ENCODE measurements at regions not wholly inside any gene's neighbourhood (a gene's known extent, or its start where the extent isn't known, plus 50 kb on each side); places are given as distances from the start of the nearest gene placed in this dataset.
A peak's percentile ranks its signal among the peaks of the same experiment; 100 is the strongest.

DNA sequence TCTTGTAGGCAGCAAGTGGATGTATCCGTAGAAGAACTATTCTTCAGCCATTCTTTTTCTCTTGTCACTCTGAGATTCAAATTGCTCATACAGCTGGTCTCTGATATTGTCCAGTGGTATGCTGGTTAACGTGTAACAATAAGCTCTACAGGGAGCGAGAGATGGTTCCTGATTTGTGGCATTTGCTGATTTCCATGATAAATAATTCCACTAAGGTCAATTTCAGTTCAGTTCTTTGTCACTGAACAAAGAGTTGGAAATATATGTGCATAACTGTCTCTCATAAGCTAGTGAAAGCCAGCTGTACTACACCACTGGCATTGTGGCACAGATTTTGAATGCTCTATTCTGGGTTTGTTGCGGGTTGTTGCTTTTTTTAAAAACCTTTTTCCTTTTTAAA is 131.7 kb downstream of the MTHFS start:
- POLR2A ChIA-PET, result no interaction called here
- no peak for TF ChIP-seq CTCF (IDR thresholded peaks at IDR 0.05; ENCODE audit: control extremely low read depth, extremely low read depth, low read depth, missing control alignments)
- CTCF ChIA-PET, result no interaction called here
- DNase-seq (ENCODE audit: extremely low spot score), result no peak

DNA sequence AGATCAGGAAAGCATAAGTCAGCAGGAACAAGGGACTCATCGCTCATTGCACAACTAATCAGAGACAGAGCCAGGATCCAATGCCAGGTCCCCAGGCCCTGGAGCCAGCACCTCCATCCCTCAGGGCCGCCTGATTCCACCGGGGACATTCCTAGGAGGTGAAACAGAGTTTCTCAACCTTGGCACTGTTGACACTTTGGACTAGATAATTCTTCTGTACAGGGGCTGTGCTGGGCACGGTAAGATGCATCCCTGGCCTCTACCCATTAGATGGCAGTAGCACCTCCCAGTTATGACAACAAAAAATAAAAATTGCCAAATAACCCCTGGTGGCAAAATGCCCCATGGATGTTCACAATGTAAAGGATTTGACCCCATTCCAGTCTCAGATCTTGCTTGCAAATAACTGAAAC is 127.7 kb downstream of the MTHFS start:
- TF ChIP-seq CTCF (IDR thresholded peaks at IDR 0.05; ENCODE audit: control extremely low read depth, extremely low read depth, low read depth, missing control alignments), result peak; percentile 36
- DNase-seq (ENCODE audit: extremely low spot score), result no peak
- ChIA-PET CTCF (interaction anchor here (1.0 kb wide), 1 partner anchor 84 kb away, joined by 3 read pairs; no protein-coding TSS in a partner anchor), POLR2A (no interaction called here)

- POLR2A ChIA-PET, result no interaction called here
- CTCF ChIA-PET, result interaction anchor here (1.0 kb wide), 1 partner anchor 83 kb away, joined by 3 read pairs; no protein-coding TSS in a partner anchor
- no peak for TF ChIP-seq CTCF (IDR thresholded peaks at IDR 0.05; ENCODE audit: control extremely low read depth, extremely low read depth, low read depth, missing control alignments)
- DNase-seq (ENCODE audit: extremely low spot score), result no peak
Observed at GRCh38 chr15:79769933-79770759, 126.7 kb downstream of the MTHFS start.

GRCh38 chr15:79773128-79773527 is 123.7 kb downstream of the MTHFS start:
- DNase-seq (ENCODE audit: extremely low spot score), result no peak
- ChIA-PET CTCF (no interaction called here), POLR2A (no interaction called here)
- no peak for TF ChIP-seq CTCF (IDR thresholded peaks at IDR 0.05; ENCODE audit: control extremely low read depth, extremely low read depth, low read depth, missing control alignments)

- no peak for DNase-seq (ENCODE audit: extremely low spot score)
- POLR2A ChIA-PET, result interaction anchor here (0.6 kb wide), 1 partner anchor 19 kb away, joined by 3 read pairs; no protein-coding TSS in a partner anchor
- CTCF ChIA-PET, result interaction anchor here (1.5 kb wide), 1 partner anchor 9 kb away, joined by 5 read pairs; no protein-coding TSS in a partner anchor
- TF ChIP-seq CTCF (IDR thresholded peaks at IDR 0.05; ENCODE audit: control extremely low read depth, extremely low read depth, low read depth, missing control alignments), result no peak
Observed at GRCh38 chr15:79775821-79776220, 121.0 kb downstream of the MTHFS start.

GRCh38 chr15:79777916-79778315 is 118.9 kb downstream of the MTHFS start:
- CTCF ChIA-PET, result interaction anchor here (0.7 kb wide), 1 partner anchor 75 kb away, joined by 3 read pairs; no protein-coding TSS in a partner anchor
- no peak for TF ChIP-seq CTCF (IDR thresholded peaks at IDR 0.05; ENCODE audit: control extremely low read depth, extremely low read depth, low read depth, missing control alignments)
- no peak for DNase-seq (ENCODE audit: extremely low spot score)
- POLR2A ChIA-PET, result no interaction called here
